Keratinocyte (primary cell): ENCODE measurements at regions not wholly inside any gene's neighbourhood (a gene's known extent, or its start where the extent isn't known, plus 50 kb on each side); places are given as distances from the start of the nearest gene placed in this dataset.

Experiments
- EZH2 ChIP-seq: IDR thresholded peaks from one replicate; pipeline ENCODE4 v1.6.1; 2012; ENCODE audit warnings: inconsistent platforms, mild to moderate bottlenecking, low read length, moderate library complexity
- TF ChIP-seq, protein P1 (sequence below), 3 experiments: IDR thresholded peaks in 1 of 3; conservative IDR thresholded peaks in 1 of 3; optimal IDR thresholded peaks in 1 of 3; 2 replicates in 2 of 3; 3 replicates in 1 of 3; pipeline versions ENCODE3 to v1.5.1; 2011; ENCODE audit warnings: low read length in 3 of 3, mild to moderate bottlenecking in 3 of 3, moderate library complexity in 2 of 3, control low read depth in 1 of 3, inconsistent platforms in 1 of 3; ENCODE audit not compliant: insufficient read depth in 2 of 3; ENCODE audit errors: extremely low read depth in 1 of 3

DNA sequence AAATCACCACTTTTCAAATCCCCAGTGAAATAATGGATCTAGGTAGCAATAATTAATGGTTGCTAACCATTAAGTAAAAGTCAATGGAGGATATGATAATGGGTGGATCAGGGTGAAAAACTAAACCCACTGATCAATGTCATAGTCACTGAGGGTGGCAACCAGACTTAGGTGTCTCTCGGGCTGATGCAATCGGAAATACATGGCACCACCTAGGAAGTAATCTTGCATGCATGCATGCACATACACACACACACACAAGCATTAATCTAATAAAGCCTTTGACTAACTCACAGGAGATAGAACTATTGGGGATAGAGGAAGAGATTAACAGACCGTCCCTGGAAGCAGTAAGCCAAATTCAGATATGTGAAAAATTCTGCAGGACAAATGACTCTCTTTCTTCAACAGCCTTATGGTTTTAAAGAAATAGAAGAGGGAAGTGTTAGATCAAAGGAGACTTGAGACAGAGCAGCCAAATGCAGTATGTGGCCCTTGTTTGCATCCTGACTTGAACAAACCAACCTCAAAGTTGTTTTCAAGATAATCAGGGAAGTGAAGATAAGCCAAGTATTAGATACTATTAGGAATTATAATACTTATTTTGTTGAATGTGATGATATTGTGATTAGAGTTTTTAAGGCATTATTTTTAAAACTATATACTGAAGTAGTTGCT is 186.0 kb upstream of the RMP24 start:
- TF ChIP-seq, protein P1, sequence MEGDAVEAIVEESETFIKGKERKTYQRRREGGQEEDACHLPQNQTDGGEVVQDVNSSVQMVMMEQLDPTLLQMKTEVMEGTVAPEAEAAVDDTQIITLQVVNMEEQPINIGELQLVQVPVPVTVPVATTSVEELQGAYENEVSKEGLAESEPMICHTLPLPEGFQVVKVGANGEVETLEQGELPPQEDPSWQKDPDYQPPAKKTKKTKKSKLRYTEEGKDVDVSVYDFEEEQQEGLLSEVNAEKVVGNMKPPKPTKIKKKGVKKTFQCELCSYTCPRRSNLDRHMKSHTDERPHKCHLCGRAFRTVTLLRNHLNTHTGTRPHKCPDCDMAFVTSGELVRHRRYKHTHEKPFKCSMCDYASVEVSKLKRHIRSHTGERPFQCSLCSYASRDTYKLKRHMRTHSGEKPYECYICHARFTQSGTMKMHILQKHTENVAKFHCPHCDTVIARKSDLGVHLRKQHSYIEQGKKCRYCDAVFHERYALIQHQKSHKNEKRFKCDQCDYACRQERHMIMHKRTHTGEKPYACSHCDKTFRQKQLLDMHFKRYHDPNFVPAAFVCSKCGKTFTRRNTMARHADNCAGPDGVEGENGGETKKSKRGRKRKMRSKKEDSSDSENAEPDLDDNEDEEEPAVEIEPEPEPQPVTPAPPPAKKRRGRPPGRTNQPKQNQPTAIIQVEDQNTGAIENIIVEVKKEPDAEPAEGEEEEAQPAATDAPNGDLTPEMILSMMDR (optimal IDR thresholded peaks at IDR 0.05 in 1 of 3, IDR thresholded peaks at IDR 0.05 in 1 of 3, conservative IDR thresholded peaks at IDR 0.05 in 1 of 3; ENCODE audit: extremely low read depth in 1 of 3, insufficient read depth in 2 of 3, low read length in 3 of 3), result no peak
- TF ChIP-seq EZH2, result no peak
